ENCODE measurements at regions not wholly inside any gene's neighbourhood (a gene's known extent, or its start where the extent isn't known, plus 50 kb on each side); places are given as distances from the start of the nearest gene placed in this dataset.

DNA sequence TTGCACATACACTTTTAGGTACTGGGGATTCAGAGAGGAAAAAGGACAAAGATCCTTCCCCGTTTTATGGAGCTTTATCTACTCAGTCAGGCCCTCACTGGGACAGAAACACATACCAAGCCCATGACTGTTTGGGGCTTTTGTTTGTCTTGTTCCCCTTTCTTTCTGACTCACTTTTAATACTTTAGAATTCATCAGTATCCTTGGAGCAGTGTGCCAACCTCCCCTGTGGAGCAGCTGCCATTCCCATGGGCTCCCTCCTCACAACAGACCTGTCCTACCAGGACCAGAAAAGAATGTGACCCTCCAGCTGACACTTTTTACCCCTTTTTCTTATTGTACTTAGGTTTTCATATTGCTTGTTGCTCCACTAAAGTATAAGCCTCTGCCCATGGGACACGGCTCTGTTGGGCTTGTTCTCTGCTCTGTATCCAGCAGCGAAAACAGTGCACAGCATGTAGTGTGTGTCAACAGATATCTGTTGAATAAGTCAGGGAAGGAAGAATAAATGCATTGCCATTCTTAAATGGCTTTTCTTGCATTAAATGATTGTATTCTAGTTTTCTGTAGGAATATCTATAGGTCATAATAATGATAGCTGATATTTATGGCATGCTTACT lies 431.1 kb downstream of the EFNB2 start:
- no peak for DNase-seq
- Histone ChIP-seq H3K36me3 (replicated peaks in 1 of 2) (no peaks in the 10 kb centered on the region), H3K27me3 (no peaks in the 10 kb centered on the region), H3K27ac (no peak overlapping the region), H3K9me3 (replicated peaks in 1 of 3) (no peaks in the 10 kb centered on the region), H3K4me1 (replicated peaks in 1 of 2) (no peaks in the 10 kb centered on the region), H3K4me3 (no peak overlapping the region)
- intact Hi-C loops (cut with DNase I), result no loop called here
- 63 to 79% (median 76%) methylated on average over 3 of the region's 3 CpGs for WGBS, 4 donors
- TF ChIP-seq POLR2A (IDR thresholded peaks at IDR 0.05) (no peak), CTCF (IDR thresholded peaks at IDR 0.05) (no peak)

DNA sequence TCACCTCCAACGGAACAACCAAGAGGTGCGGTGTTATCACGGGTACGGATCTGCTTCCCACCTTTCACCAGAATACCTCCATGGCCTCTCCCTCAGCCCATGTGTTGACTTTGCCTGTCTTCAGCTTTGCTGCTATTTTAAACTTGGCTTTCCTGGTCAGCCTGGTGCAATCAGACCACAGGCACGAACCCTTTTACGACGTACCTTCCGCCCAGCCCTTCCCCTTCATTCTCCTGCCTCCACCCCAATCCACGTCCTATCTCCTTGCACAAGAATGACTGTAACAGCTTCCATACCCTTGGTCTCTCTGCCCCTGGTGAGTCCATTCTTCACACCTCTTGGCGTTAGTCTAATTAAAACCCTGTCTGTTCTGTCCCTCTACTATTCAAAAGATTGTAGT lies 431.7 kb downstream of the EFNB2 start:
- DNase-seq, result no peak
- Histone ChIP-seq H3K27ac (no peak overlapping the region), H3K4me3 (no peak overlapping the region), H3K36me3 (replicated peaks in 1 of 2) (no peaks in the 10 kb centered on the region), H3K9me3 (replicated peaks in 1 of 3) (no peaks in the 10 kb centered on the region), H3K4me1 (replicated peaks in 1 of 2) (no peaks in the 10 kb centered on the region), H3K27me3 (no peaks in the 10 kb centered on the region)
- WGBS, 4 donors, result 84 to 90% (median 86%) methylated on average over 10 of the region's 10 CpGs
- TF ChIP-seq POLR2A (IDR thresholded peaks at IDR 0.05) (no peak), CTCF (IDR thresholded peaks at IDR 0.05) (no peak)
- intact Hi-C loops (cut with DNase I), result no loop called here

DNA sequence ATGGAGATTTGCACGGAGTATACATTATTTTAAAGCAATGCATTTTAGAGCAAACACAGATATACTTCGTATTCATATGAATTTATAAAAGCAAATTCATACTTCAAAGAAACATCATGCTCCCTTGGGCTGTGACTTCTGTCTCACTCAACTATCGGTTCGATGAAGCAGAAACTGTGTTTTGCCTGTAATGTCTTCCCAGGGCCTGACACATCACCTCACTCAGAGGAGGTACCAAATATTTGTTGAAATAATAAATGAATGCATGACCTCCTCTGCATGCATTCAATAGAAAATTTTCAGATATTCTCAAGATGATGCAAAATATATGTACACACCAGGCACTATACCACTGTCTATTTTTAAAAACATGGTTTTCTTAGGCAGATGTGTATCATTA lies 432.7 kb downstream of the EFNB2 start:
- 79 to 93% (median 89%) methylated on average over 4 of the region's 4 CpGs for WGBS, 4 donors
- intact Hi-C loops (cut with DNase I), result no loop called here
- no peak overlapping the region for H3K27ac ChIP-seq
- no peak for TF ChIP-seq POLR2A (IDR thresholded peaks at IDR 0.05)
- no peak for TF ChIP-seq CTCF (IDR thresholded peaks at IDR 0.05)
- no peaks in the 10 kb centered on the region for H3K27me3 ChIP-seq
- DNase-seq, result no peak
- no peaks in the 10 kb centered on the region for H3K4me1 ChIP-seq (replicated peaks in 1 of 2)
- H3K9me3 ChIP-seq (replicated peaks in 1 of 3), result no peaks in the 10 kb centered on the region
- no peaks in the 10 kb centered on the region for H3K36me3 ChIP-seq (replicated peaks in 1 of 2)
- H3K4me3 ChIP-seq, result no peak overlapping the region

GRCh38 chr13:106101201-106101600 lies 434.3 kb downstream of the EFNB2 start:
- WGBS, 4 donors, result 78 to 84% (median 81%) methylated on average over 5 of the region's 5 CpGs
- intact Hi-C loops (cut with DNase I), result no loop called here
- Histone ChIP-seq H3K9me3 (replicated peaks in 1 of 3) (no peaks in the 10 kb centered on the region), H3K4me3 (no peak overlapping the region), H3K27ac (no peak overlapping the region), H3K36me3 (replicated peaks in 1 of 2) (no peaks in the 10 kb centered on the region), H3K4me1 (replicated peaks in 1 of 2) (no peaks in the 10 kb centered on the region), H3K27me3 (no peaks in the 10 kb centered on the region)
- TF ChIP-seq POLR2A (IDR thresholded peaks at IDR 0.05) (no peak), CTCF (IDR thresholded peaks at IDR 0.05) (no peak)
- DNase-seq, result no peak
